Middle frontal gyrus (tissue), 1 donor: ENCODE measurements at regions not wholly inside any gene's neighbourhood (a gene's known extent, or its start where the extent isn't known, plus 50 kb on each side); places are given as distances from the start of the nearest gene placed in this dataset.
"Not testable (repeated sequence)": the region's sequence is repeated elsewhere in the genome, so short reads cannot be mapped to it uniquely, and the experiment has no call there.

Experiments
- DNase-seq: peaks from one replicate; pipeline ENCODE4 v3.0.0-alpha.2; 2015; ENCODE audit warnings: low spot score; ENCODE audit errors: extremely low spot score

DNA sequence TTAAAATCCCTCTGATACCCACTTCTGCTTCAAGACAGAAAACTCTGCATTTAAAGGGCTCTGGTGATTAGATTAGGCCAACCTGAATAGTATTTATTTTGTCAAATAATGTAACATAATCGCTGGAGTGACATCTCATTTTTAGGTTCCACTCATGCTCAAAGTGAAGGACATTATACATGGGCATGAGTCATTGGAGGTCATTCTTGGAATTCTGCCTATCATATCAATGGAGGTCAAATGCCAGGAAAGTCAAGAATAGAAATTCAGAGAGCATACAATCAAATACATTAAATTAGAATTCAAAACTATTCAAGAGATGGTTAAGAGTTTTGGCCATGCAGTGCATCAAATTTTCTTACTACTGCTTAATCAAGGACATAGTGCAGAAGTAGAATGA is 50.8 kb upstream of the PRSS1 start:
- no peak for DNase-seq

DNA sequence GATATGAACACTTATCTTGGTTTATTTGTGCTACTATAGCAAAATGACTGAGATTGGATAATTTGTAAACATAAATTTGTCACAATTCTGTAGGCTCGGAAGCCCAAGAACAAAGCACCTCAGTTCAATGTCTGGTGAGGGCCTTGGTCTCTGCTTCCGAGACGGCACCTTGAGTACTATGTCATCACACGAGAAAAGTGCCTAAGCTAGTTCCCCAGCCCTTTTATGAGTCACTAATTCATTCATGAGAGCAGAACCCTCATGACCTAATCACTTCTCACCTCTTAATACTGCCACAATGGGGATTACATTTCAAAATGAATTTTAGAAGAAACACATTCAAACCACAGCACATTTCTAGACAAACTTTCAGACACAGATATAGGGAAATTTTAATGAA is 52.0 kb upstream of the PRSS1 start:
- DNase-seq = no peak

DNA sequence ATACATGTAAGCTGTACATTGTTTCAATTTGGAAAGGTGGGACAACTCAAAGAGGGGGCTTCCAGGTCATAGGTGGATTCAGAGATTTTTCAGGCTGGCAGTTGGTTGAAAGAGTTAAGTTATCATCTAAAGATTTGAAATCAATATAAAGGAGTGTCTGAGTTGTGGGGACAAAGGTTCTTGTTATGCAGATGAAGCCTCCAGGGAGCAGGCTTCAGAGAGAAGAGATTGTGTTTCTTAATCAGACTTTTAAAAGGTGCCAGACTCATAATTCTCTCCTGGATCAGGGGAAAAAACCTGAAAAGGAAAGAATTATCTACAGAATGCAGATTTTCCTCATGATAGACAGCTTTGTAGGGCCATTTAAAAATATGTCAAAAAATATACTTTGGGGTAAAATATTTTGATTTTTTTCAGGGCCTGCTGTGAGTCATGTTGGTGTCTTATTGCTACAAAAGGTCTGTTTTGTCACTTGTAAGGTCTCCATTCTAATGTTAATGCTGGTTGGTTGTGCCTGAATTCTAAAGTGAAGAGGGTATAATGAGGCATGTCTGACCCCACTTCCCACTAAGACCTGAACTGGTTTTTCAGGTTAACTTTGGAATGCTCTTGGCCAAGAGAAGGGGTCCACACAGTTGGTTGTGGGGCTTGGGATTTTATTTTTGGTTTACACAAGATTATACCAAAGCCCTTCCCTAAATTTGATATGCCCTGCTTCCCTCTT is 52.7 kb upstream of the PRSS1 start:
- no peak for DNase-seq

DNA sequence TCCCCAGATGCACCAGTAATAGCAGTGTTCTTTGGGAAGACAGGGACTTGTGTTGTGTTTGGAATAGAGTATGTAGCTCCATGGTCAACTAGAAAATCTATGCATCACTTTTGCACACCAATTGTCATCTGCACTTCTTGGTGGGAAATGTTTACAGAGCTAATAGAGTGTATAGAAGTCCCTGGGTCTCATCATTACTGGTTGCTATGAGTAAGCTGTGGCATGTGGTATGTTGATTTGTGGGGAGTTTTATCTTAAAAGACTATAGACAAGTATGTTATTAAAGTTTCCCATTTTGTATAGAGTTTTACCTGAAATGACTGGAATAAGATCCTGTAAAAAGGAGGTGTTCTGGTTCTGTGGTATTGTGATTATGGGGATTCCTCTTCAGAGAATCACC is 55.4 kb upstream of the PRSS1 start:
- DNase-seq = no peak

DNA sequence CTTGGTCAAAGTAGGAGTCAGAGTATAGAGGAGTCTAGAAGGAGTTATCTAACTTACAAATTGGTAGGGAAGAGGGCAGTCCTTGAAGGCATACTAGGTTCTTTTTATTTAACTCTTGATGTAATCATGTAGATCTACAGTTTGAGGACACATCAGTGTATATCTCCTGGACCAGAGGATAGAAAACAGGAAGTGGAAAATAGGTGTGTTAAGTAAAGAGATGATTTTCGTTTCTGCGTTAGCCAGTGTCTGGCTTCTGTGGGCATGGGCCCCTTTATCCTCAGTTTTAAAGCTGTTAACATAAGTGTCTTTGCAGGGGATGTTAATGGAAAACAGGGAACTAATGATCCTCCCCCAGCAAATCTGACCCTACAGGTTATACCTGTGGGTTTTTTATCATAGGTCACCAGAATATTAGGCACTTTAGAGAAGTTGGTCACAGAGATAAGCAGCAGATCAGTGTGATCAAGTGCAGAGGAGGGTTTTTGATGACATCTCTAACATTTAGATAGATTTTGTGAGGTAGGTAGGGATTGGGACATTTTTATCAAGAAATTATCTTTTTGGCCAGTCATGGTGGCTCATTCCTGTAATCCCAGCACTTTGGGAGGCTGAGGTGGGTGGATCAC is 58.6 kb upstream of the PRSS1 start:
- no peak for DNase-seq

DNA sequence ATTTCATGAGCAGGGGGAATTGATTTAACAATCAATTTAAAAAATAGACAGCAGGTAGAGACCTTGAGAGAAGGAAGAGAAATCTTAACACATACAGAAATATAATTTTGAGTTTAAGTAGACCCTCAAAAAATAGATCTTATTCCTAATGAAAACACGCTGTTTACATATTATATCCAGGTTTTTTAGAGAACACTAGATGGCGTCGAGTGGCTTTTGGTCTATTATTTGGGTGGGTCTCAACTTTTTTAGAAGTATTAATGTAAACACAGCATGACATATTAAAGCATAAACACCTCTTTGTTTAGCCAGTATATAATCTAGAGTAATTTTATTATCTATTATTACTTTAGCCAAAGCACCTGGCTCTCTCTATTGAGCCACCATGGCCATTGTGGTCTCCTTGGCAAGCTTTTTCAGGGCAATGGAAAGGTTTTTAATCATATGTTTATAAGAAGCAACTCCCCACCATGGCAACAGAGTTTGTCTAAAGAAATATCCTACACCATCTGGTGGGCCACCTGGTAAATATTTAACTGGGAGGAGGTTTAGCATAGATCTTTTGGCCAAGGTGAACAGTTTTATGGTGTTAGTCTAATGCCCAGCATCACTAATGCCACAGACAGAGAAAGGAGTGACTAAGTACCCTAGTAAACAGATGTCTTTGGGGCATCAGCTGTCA is 59.7 kb upstream of the PRSS1 start:
- no peak for DNase-seq

DNA sequence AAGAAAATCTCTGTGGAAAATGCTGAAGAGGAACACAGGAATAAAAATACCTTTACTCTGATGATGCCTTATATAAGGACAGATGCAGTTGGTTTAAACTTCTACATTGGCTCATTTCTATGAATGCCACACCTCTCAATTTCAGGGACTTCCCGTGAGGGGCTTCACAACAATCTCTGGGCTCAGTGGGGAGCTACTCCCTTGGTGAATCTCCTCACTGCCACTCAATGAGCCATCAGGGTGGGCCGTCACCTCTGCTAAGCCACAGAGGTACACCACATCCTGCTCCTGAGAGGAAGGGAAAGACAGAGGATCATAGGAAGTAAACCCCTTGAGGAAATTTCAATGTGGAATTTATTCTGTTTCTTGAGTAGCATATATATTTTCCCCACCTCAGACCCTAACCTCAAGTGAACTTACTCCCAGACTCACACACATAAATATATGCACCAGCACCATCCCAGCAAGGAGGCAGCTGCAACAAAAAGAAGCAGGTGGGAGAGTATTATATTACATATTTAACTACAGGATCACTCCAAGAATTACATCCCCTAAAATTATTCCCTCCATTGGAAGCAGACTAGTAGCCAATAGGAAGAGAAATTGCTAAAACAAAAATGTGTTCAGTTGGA is 63.3 kb upstream of the PRSS1 start:
- no peak for DNase-seq

DNA sequence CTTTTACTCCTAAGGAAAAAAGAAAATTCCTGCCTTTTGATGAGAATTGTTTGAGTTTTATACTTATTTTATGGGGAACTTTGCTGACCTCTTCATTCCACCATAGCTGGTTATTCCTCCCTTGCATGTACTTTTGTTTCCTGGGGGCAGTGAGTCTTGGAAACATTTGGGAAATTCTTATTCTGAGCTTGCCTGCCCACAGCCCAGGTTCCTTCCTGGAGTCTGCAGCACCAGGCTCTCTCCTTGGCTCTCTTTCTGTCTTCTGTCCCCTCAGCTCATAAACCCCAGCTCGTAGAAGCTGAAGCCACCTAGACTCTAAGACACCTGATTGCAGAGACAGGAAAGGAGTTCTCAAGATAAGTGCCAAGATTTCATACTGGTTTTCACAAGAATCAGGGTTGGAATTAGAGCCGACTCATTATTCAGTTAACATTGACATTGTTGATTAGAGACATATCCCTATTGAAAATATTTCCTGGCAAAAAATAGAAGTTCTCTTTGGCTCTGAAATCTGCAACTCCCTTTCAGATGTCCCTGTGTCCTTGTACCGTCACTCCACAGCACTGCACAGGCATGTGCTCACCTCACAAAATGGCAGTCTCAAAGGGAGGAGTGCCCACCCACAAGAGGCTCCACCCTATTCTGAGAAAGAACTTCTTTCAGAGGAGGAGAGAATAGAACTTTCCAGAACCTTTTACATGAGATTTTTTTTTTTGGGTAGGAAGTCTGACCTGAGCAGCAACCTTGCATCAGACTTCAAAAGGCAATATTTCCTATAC is 67.8 kb upstream of the PRSS1 start:
- no peak for DNase-seq

DNA sequence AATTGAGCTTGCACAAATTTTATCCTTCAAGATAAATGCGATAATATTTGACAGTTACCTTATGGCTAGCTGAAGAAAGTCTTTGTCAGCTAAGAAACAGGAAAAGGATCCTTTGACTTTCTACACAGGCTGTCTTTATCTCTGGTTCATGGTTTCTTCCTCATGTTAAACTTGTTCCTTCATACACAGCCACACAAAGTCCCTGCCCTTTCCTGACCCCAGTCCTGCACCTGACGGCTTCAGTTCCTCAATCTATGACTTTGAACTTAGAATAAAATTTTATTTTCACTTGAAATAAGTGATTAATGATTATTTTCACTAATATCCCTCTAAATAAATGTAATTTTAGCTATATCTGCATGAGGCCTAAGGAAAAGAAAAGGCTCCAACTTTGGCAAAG is 77.8 kb upstream of the PRSS1 start:
- DNase-seq = no peak

DNA sequence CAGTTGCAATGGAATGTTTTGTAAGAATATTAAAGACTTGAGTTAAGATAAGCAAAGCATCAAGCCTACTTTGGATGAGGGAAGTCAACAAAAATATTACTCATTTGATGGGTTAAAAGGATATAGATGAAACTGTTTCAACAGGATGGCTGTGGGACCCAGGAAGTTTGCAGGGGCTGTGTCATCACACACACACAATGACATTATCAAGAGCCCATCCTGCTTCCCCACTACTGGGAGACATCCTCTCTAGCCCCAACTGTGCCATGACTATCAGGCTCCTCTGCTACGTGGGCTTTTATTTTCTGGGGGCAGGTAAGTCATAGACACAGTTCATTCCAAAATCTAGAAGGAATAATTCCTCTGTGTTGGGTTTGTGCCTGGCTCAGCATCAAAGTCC is 78.8 kb upstream of the PRSS1 start:
- no peak for DNase-seq

DNA sequence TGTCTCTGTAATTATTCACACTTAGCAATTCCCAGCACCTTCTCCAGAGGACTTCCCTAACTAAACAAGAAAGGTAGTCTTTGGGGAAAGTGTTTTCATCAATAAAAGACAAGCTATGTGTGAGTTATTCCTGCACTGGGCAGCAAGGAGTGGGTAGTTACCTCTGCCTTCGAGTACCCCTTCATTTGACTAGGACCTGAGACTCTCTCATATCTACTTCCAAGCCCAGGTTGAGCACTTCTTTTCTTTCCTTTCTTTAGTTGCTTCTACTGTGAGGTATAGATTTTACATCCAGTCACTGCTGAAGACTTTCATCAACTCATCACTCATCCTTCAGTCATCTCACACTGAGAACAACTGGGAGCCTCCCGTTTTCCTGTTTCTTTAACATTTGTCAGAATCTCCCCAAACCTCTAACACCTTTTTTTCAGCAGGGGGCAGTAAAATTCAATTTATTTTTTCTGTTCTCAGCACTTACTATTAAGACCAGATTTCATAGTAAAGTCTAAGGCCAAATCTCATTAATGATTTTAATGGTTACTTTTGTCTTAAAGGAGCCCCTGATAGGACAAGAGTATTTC is 80.1 kb upstream of the PRSS1 start:
- DNase-seq = peak; percentile 14

DNA sequence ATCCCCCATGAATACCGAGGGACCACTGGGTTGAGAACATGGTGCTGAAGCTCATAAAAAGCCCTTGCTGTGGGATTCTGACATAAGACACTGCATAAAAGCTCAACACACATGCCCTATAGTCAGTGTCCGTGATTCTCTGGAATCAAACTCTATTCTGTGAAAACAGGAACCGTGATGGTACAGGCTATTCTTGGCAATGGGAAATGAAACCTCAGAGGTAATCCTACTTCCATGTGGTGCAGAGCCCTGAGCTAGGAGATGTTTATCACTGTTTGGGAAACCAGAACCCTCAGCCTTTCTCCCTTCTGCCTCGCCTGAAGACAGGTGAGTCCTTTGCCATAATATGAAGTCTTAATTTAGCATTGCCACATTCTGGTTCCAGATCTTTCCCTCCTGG is 80.8 kb upstream of the PRSS1 start:
- no peak for DNase-seq

DNA sequence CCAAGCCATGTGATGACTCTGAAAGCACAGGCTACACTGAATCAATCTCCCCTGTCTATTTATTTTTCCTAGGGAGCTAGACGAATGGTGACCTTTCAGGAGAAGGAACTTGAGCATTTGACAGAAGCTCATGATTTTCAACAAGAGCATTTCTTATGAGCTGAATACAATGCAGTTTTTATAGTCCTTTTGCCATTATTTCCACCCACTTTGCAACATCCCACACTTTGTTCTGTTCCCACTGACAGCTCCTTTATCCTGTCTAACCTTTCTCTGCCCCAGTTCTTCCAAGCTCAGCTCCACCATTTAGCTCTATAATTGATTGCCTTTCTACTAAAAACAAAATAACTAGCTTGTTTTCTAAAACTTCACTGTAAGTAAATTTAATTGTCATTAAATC is 91.9 kb upstream of the PRSS1 start:
- DNase-seq = no peak

DNA sequence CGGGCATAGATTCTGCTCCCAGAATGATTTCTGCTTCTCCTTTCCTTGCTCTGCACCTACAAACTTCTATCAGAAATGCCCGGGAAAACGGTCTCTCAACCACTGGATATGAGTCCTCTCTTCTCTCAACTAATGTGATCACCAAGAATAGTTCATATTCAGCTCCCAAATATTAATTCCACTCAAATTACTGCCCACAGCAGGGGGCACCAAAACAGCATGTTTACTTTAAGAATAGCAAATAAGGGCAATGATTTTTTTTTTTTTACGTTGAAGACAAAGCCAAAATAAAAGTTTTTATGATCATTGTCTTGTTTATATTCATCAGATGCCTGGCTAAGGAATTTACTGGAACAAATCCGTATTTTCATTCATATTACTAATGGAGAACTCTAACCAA is 94.9 kb upstream of the PRSS1 start:
- no peak for DNase-seq

DNA sequence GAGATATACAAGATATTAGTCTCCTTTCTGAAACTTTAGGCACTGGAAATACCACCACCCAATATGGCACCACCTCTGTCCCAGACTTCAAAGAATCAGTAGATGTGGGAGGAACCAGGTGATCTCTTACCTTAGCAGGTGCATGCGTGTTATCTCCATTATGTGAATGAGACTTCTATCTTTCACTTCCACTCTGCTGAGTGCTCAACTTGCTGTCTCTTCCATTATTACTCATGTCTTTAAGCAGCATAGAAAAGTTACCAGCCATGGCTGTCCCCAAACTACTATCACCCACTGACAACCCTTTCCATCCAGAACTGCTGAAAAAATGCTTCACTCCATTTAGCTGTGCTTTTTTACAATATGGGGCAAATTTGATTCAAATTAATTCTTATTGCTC is 101.5 kb upstream of the PRSS1 start:
- no peak for DNase-seq

DNA sequence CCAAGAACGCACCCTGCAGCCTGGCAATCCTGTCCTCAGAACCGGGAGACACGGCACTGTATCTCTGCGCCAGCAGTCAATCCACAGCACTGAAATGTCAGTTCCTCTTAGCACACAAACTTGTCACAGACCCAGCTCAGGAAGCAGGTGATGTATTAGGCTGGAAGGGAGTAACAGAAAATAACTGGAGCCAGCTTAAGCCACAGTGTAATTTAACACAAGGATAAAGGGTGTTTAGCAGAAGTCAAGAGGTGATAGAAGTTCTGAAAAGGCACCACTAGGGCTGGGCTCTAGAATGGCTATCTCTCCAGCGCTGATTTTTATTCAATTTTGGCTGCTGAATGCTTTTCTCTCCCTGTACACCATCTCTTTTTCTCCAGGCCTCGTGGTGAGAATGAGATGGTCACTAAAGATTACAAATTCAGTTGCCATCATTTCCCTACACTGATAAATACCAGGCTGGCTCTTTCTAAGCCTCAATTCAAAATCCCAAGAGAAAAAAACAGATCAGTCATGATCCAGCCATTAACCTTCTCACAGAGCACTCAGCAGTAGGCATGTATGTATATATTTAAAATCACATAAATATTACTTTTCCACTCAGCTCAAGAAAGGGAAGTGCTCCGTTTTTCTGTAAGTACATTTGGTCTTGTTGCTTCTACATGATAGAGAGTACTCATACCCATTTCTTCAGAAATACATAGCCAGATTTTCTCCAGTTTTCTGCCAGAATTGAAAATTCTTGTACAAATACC is 102.7 kb upstream of the PRSS1 start:
- DNase-seq = no peak

DNA sequence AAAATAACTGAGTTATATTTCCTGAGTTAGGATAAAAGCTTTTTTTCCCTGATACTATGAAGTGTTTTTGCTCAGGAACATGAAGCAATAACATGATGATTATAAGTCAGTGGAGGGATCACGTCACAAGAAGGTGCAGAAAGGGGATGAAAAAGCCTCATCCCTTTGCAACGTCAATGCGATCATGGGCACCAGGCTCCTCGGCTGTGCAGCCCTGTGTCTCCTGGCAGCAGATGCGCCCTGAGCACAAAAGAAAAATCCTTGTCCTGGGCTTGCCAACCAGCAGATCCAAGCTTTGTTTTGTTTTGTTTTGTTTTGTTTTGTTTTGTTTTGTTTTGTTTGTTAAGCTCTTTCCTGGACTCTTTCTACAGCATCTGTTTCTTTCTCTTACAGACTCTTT is 103.5 kb upstream of the PRSS1 start:
- no peak for DNase-seq

DNA sequence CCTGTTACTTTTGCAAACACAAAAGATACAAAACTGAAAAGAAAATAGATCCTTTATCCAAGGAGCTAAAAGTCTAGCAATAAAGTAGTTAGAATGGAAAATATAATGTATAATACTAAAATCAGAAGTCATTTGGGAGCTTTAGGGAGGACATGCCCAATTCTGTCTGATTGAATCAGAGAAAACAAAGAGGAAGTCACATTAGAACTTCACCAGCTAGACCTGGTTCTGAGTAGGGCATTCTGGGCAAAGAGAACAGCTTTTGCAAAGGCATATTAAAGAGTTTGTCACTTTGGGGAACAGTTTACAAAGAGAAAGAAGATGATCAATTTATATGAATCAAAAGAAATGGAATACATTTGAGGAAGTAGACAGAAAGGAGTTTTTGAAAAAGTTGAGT is 107.0 kb upstream of the PRSS1 start:
- no peak for DNase-seq

DNA sequence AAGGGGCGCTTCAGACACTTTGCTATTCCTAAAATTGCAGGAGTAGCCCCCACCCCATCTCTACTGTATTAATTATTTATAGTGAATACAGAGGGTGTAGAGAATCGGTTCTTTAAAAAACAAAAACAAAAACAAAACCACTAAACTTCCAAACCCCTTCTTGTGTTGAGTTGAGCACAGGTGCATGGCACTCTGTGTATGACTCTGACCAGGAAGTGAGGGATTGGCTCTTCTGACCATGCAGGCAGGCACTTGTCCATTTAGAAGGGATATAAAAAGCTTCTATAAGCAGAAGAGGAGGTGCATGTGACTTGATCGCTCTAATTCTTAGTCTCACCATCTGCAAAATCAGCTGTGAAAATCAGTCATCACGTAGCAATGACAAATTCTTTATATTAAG is 108.0 kb upstream of the PRSS1 start:
- DNase-seq = not testable (repeated sequence)

DNA sequence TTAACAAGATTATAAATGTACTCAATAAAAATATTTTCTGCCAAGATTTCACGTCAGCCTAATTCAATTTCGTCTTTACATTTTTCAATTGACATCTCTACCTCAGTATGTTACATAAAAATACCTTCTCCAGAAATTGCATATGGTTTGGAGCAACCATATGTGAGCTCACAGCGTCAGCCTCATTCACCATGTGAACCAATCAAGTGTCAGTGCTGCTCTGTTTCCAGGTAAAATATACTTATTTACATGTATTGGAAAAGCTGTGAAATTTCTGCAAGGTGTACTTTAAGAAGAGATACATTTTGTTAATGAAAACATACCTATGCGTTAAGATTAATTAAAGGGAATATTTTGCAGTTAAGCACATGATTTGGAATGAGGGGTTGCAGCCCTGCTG is 110.7 kb upstream of the PRSS1 start:
- DNase-seq = no peak

DNA sequence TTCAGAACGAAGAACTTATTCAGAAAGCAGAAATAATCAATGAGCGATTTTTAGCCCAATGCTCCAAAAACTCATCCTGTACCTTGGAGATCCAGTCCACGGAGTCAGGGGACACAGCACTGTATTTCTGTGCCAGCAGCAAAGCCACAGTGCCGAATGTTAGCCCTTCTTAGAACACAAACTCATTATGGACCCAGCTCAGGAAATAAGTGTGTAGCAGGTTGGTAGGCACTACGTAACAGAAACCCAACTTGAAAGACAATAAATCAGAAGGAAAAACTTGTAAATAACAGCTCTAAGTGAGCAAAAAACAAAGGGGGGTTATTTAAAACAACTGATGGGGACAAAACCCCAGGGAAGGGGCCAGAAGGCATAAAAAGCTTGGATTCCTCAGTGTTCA is 112.0 kb upstream of the PRSS1 start:
- no peak for DNase-seq
